ENCODE measurements at regions not wholly inside any gene's neighbourhood (a gene's known extent, or its start where the extent isn't known, plus 50 kb on each side); places are given as distances from the start of the nearest gene placed in this dataset.
A peak's percentile ranks its signal among the peaks of the same experiment; 100 is the strongest.

DNA sequence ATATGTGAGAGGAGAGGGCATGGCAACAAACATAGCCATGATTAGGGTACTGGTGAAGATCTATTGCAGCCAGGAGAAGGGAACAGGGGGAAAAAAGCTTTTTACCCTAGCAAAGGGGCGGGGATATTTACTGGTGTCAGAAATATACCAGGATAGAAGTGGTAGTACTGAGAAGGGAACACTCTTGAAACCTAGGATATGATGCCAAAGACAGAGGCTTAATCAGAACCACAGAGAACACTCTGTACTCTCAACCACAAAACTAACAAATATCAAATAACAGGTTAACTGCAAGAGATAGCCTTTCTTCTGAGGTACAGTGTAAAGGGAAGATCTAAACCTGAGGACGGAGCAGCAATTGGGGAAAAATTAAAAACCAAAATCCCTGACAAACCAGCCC is 112.2 kb downstream of the KIF2B start:
- Histone ChIP-seq H4K8ac (ENCODE audit: low read depth, low read length) (no peak overlapping the region), H3K36me3 (ENCODE audit: control insufficient read depth, insufficient read depth, low read length) (no peaks in the 10 kb centered on the region), H2BK120ac (ENCODE audit: low read depth, low read length) (no peak overlapping the region), H3K27ac (ENCODE audit: low read depth, low read length) (no peak overlapping the region), H2BK5ac (ENCODE audit: low read length) (no peak overlapping the region), H3K4me3 (ENCODE audit: low read length) (no peak overlapping the region), H4K5ac (ENCODE audit: low read length) (no peak overlapping the region), H3K18ac (ENCODE audit: low read length) (no peak overlapping the region), H3K4ac (ENCODE audit: low read depth, low read length) (no peak overlapping the region), H3K79me1 (ENCODE audit: low read length) (no peaks in the 10 kb centered on the region), H3K27me3 (ENCODE audit: insufficient read depth, low read length, poor library complexity) (no peaks in the 10 kb centered on the region), H3K9ac (ENCODE audit: low read length) (no peak overlapping the region), H3K4me1 (ENCODE audit: control insufficient read depth, low read depth, low read length) (no peaks in the 10 kb centered on the region), H2AK5ac (ENCODE audit: low read length) (no peak overlapping the region), H3K79me2 (ENCODE audit: control insufficient read depth, insufficient read depth, low read length) (no peaks in the 10 kb centered on the region), H3K56ac (ENCODE audit: low read length) (no peak overlapping the region), H2BK15ac (replicated peaks; ENCODE audit: low read depth) (no peak overlapping the region), H3K23ac (ENCODE audit: low read length) (no peak overlapping the region), H3K4me2 (ENCODE audit: low read length) (no peak overlapping the region)
- no CpG with 5 or more reads among the region's 2 CpGs for WGBS (ENCODE audit: extremely low coverage, insufficient coverage, low lambda C conversion rate)
- no peak for DNase-seq

DNA sequence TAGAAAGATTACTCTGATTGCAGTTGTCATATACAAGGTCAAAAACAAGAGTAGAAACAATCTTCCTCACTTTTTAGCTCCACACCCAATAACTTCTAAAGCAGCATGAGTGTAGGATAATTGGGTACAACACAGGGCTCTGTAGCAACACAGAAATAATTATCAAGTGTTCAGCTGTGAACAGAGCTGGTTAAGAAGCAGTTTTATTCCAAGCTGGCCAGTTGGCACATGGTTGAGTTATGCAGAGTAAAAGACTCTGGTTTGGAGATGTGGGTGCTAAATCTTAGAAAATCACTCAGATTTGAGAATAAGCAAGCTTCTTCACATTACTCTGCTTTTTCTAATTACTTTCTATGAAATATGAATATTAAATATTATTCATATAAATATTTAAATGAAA is 118.5 kb downstream of the KIF2B start:
- Histone ChIP-seq H3K23ac (ENCODE audit: low read length) (no peak overlapping the region), H2BK5ac (ENCODE audit: low read length) (no peak overlapping the region)
- no peak for DNase-seq

DNA sequence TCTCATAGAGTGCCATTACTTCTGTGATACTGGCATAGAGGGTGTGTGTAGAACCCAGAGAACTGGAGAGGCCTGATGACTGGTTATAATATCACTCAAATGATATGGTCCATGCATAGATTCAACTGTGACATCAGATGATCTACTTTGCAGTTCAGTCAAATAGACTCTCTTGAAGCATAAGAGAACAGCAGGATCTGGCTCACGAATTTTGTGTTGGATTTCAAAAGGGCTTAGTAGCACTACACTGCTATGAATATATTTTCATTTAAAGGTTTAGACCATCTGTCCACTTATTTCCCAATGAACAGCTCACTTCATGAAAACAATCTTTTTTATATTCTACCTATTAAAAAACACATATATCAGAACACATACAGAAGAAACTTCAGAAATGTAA is 119.7 kb downstream of the KIF2B start:
- Histone ChIP-seq H2BK15ac (replicated peaks; ENCODE audit: low read depth) (no peak overlapping the region), H3K56ac (ENCODE audit: low read length) (no peak overlapping the region), H3K4me2 (ENCODE audit: low read length) (no peak overlapping the region), H3K27ac (ENCODE audit: low read depth, low read length) (no peak overlapping the region), H4K8ac (ENCODE audit: low read depth, low read length) (no peak overlapping the region), H3K23ac (ENCODE audit: low read length) (no peak overlapping the region), H2AK5ac (ENCODE audit: low read length) (no peak overlapping the region), H4K5ac (ENCODE audit: low read length) (no peak overlapping the region), H3K4me1 (ENCODE audit: control insufficient read depth, low read depth, low read length) (no peaks in the 10 kb centered on the region), H3K4me3 (ENCODE audit: low read length) (no peak overlapping the region), H3K79me1 (ENCODE audit: low read length) (no peaks in the 10 kb centered on the region), H3K9ac (ENCODE audit: low read length) (no peak overlapping the region), H3K18ac (ENCODE audit: low read length) (no peak overlapping the region), H2BK5ac (ENCODE audit: low read length) (no peak overlapping the region), H3K79me2 (ENCODE audit: control insufficient read depth, insufficient read depth, low read length) (no peaks in the 10 kb centered on the region), H3K36me3 (ENCODE audit: control insufficient read depth, insufficient read depth, low read length) (no peaks in the 10 kb centered on the region), H3K4ac (ENCODE audit: low read depth, low read length) (no peak overlapping the region), H3K27me3 (ENCODE audit: insufficient read depth, low read length, poor library complexity) (no peaks in the 10 kb centered on the region), H2BK120ac (ENCODE audit: low read depth, low read length) (no peak overlapping the region)
- DNase-seq: no peak
- no CpG with 5 or more reads among the region's 1 CpG for WGBS (ENCODE audit: extremely low coverage, insufficient coverage, low lambda C conversion rate)

More for the DNA sequence above, 118.5 kb downstream of the KIF2B start:
- H3K4me1 ChIP-seq (ENCODE audit: control insufficient read depth, low read depth, low read length): no peaks in the 10 kb centered on the region
- H4K8ac ChIP-seq (ENCODE audit: low read depth, low read length): no peak overlapping the region
- no peaks in the 10 kb centered on the region for H3K27me3 ChIP-seq (ENCODE audit: insufficient read depth, low read length, poor library complexity)
- no peak overlapping the region for H2AK5ac ChIP-seq (ENCODE audit: low read length)
- no peak overlapping the region for H3K56ac ChIP-seq (ENCODE audit: low read length)
- H3K36me3 ChIP-seq (ENCODE audit: control insufficient read depth, insufficient read depth, low read length): no peaks in the 10 kb centered on the region
- H3K4me2 ChIP-seq (ENCODE audit: low read length): no peak overlapping the region
- H4K5ac ChIP-seq (ENCODE audit: low read length): no peak overlapping the region
- H2BK120ac ChIP-seq (ENCODE audit: low read depth, low read length): no peak overlapping the region
- no peak overlapping the region for H3K18ac ChIP-seq (ENCODE audit: low read length)
- H3K79me1 ChIP-seq (ENCODE audit: low read length): no peaks in the 10 kb centered on the region
- H3K27ac ChIP-seq (ENCODE audit: low read depth, low read length): no peak overlapping the region
- H2BK15ac ChIP-seq (replicated peaks; ENCODE audit: low read depth): no peak overlapping the region
- H3K79me2 ChIP-seq (ENCODE audit: control insufficient read depth, insufficient read depth, low read length): no peaks in the 10 kb centered on the region
- no peak overlapping the region for H3K4ac ChIP-seq (ENCODE audit: low read depth, low read length)
- no peak overlapping the region for H3K4me3 ChIP-seq (ENCODE audit: low read length)
- no peak overlapping the region for H3K9ac ChIP-seq (ENCODE audit: low read length)

DNA sequence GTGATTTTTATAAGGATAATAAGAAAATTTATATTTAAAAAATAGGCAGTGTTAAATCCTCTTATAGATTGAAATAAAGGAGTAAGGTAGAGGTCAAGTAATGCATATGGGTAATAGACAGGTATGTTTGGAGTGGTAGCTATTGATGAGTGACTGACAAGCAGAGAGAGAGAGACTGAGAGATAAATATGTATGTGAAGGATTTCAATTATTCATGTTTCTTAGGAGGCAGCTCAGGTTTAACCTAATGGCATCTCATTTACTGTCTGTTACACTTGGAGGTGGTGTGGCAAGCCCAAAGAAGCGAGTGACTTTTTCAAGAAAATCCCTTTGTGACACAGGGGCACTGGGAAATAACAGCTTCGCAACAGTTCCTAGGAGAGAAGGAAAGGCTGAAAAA is 120.2 kb downstream of the KIF2B start:
- DNase-seq: no peak
- H3K27ac ChIP-seq (ENCODE audit: low read depth, low read length): no peak overlapping the region
- no peak overlapping the region for H2AK5ac ChIP-seq (ENCODE audit: low read length)
- no peak overlapping the region for H3K56ac ChIP-seq (ENCODE audit: low read length)
- H3K4me3 ChIP-seq (ENCODE audit: low read length): no peak overlapping the region
- no peak overlapping the region for H2BK15ac ChIP-seq (replicated peaks; ENCODE audit: low read depth)
- no peak overlapping the region for H3K18ac ChIP-seq (ENCODE audit: low read length)
- no peak overlapping the region for H3K4me2 ChIP-seq (ENCODE audit: low read length)
- H3K36me3 ChIP-seq (ENCODE audit: control insufficient read depth, insufficient read depth, low read length): no peaks in the 10 kb centered on the region
- H3K4me1 ChIP-seq (ENCODE audit: control insufficient read depth, low read depth, low read length): no peaks in the 10 kb centered on the region
- no peak overlapping the region for H3K9ac ChIP-seq (ENCODE audit: low read length)
- WGBS (ENCODE audit: extremely low coverage, insufficient coverage, low lambda C conversion rate): no CpG with 5 or more reads among the region's 2 CpGs
- no peaks in the 10 kb centered on the region for H3K79me2 ChIP-seq (ENCODE audit: control insufficient read depth, insufficient read depth, low read length)
- no peaks in the 10 kb centered on the region for H3K27me3 ChIP-seq (ENCODE audit: insufficient read depth, low read length, poor library complexity)
- H3K23ac ChIP-seq (ENCODE audit: low read length): no peak overlapping the region
- H3K79me1 ChIP-seq (ENCODE audit: low read length): no peaks in the 10 kb centered on the region
- H2BK5ac ChIP-seq (ENCODE audit: low read length): no peak overlapping the region
- H4K8ac ChIP-seq (ENCODE audit: low read depth, low read length): no peak overlapping the region
- H2BK120ac ChIP-seq (ENCODE audit: low read depth, low read length): no peak overlapping the region
- no peak overlapping the region for H4K5ac ChIP-seq (ENCODE audit: low read length)
- no peak overlapping the region for H3K4ac ChIP-seq (ENCODE audit: low read depth, low read length)

DNA sequence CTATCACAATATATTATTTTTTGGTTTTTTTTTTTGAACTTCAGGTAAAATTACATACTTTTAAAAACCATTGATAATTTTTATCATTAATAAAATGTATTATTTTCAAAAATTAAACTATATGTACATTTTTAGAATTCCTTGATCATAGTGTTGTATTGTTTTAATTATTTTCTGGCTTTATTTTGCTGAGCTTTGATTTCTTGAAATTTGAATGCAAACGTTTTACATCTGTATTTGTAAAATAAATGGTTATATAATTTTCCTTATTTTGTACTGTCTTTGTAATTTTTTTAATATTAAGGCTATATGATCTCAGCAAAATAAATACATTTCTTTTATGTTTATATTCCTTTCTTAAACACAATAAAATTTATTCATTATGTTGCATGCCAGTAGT is 125.6 kb downstream of the KIF2B start:
- H2AK5ac ChIP-seq (ENCODE audit: low read length): no peak overlapping the region
- H3K79me2 ChIP-seq (ENCODE audit: control insufficient read depth, insufficient read depth, low read length): no peaks in the 10 kb centered on the region
- H3K4me1 ChIP-seq (ENCODE audit: control insufficient read depth, low read depth, low read length): no peaks in the 10 kb centered on the region
- no peak overlapping the region for H3K18ac ChIP-seq (ENCODE audit: low read length)
- no peaks in the 10 kb centered on the region for H3K79me1 ChIP-seq (ENCODE audit: low read length)
- no CpG with 5 or more reads among the region's 1 CpG for WGBS (ENCODE audit: extremely low coverage, insufficient coverage, low lambda C conversion rate)
- H3K27me3 ChIP-seq (ENCODE audit: insufficient read depth, low read length, poor library complexity): no peaks in the 10 kb centered on the region
- no peak overlapping the region for H3K4me2 ChIP-seq (ENCODE audit: low read length)
- no peak overlapping the region for H3K9ac ChIP-seq (ENCODE audit: low read length)
- no peaks in the 10 kb centered on the region for H3K36me3 ChIP-seq (ENCODE audit: control insufficient read depth, insufficient read depth, low read length)
- H2BK5ac ChIP-seq (ENCODE audit: low read length): no peak overlapping the region
- DNase-seq: no peak
- no peak overlapping the region for H2BK120ac ChIP-seq (ENCODE audit: low read depth, low read length)
- H3K23ac ChIP-seq (ENCODE audit: low read length): no peak overlapping the region
- no peak overlapping the region for H3K4me3 ChIP-seq (ENCODE audit: low read length)
- H3K56ac ChIP-seq (ENCODE audit: low read length): no peak overlapping the region
- no peak overlapping the region for H3K4ac ChIP-seq (ENCODE audit: low read depth, low read length)
- no peak overlapping the region for H3K27ac ChIP-seq (ENCODE audit: low read depth, low read length)
- no peak overlapping the region for H4K8ac ChIP-seq (ENCODE audit: low read depth, low read length)
- H4K5ac ChIP-seq (ENCODE audit: low read length): no peak overlapping the region
- H2BK15ac ChIP-seq (replicated peaks; ENCODE audit: low read depth): no peak overlapping the region

DNA sequence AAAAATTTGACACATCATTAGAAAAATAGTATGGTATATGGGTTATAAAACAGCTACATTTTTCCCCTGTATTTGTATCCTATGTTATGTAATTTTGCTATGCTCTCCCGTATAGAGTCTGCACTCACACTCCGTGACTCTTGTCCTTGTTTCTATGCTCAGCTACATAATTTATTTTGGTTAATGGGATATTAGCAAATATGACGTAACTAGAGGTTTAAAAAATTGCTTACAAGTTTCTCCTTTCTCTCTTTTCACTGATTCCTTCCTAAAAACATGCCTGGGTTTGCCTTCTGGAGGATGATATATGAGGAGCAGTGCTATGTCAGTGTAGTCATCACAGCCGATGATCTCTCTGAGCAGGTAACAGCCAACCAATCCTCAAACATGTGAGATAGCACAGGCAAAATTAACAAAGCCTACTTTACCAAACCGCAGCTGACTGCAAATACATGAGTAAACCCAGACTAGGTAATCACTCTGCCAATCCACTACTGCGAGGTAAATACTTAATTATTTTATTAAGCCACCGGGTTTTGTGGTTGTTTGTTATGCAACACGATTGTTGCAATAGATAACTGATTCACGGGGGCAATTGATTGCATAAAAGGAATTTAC is 126.9 kb downstream of the KIF2B start:
- Histone ChIP-seq H2BK120ac (ENCODE audit: low read depth, low read length) (no peak overlapping the region), H3K79me1 (ENCODE audit: low read length) (no peaks in the 10 kb centered on the region), H2BK5ac (ENCODE audit: low read length) (no peak overlapping the region), H3K4me1 (ENCODE audit: control insufficient read depth, low read depth, low read length) (no peaks in the 10 kb centered on the region), H2AK5ac (ENCODE audit: low read length) (no peak overlapping the region), H3K4me2 (ENCODE audit: low read length) (no peak overlapping the region), H3K36me3 (ENCODE audit: control insufficient read depth, insufficient read depth, low read length) (no peaks in the 10 kb centered on the region), H4K5ac (ENCODE audit: low read length) (no peak overlapping the region), H3K27ac (ENCODE audit: low read depth, low read length) (no peak overlapping the region), H2BK15ac (replicated peaks; ENCODE audit: low read depth) (no peak overlapping the region), H3K56ac (ENCODE audit: low read length) (no peak overlapping the region), H3K9ac (ENCODE audit: low read length) (no peak overlapping the region), H4K8ac (ENCODE audit: low read depth, low read length) (no peak overlapping the region), H3K18ac (ENCODE audit: low read length) (no peak overlapping the region), H3K4me3 (ENCODE audit: low read length) (no peak overlapping the region), H3K27me3 (ENCODE audit: insufficient read depth, low read length, poor library complexity) (no peaks in the 10 kb centered on the region), H3K23ac (ENCODE audit: low read length) (no peak overlapping the region), H3K4ac (ENCODE audit: low read depth, low read length) (no peak overlapping the region), H3K79me2 (ENCODE audit: control insufficient read depth, insufficient read depth, low read length) (no peaks in the 10 kb centered on the region)
- WGBS (ENCODE audit: extremely low coverage, insufficient coverage, low lambda C conversion rate): no CpG with 5 or more reads among the region's 9 CpGs
- DNase-seq: peak; percentile 10
